Esophagus mucosa (tissue), 1 donor: ENCODE measurements at regions not wholly inside any gene's neighbourhood (a gene's known extent, or its start where the extent isn't known, plus 50 kb on each side); places are given as distances from the start of the nearest gene placed in this dataset.
"Not testable (repeated sequence)": the region's sequence is repeated elsewhere in the genome, so short reads cannot be mapped to it uniquely, and the experiment has no call there.

ENCODE experiments used
- ATAC-seq: fragments of 200-7000 bp; cut with Tn5 transposase; one replicate; pipeline ENCODE4 v1.9.1; 2020
- donor health status: DM: yes; HTN: yes; CAD: no.

- ATAC-seq, result no peak
Measured at GRCh38 chr2:7728388-7728787, 811.2 kb downstream of the RNF144A start.

- no peak for ATAC-seq
Measured at GRCh38 chr2:7730449-7730848, 813.2 kb downstream of the RNF144A start.

- no peak for ATAC-seq
Measured at GRCh38 chr2:7730990-7731389, 813.8 kb downstream of the RNF144A start.

GRCh38 chr2:7732497-7732896 lies 815.3 kb downstream of the RNF144A start:
- ATAC-seq, result no peak

- no peak for ATAC-seq
Measured at GRCh38 chr2:7736646-7737305, 819.6 kb downstream of the RNF144A start.

- ATAC-seq, result no peak
Measured at GRCh38 chr2:7738596-7738995, 821.4 kb downstream of the RNF144A start.

- ATAC-seq, result no peak
Measured at GRCh38 chr2:7740114-7740513, 822.9 kb downstream of the RNF144A start.

GRCh38 chr2:7742301-7742700 lies 825.1 kb downstream of the RNF144A start:
- ATAC-seq, result no peak

GRCh38 chr2:7744827-7745226 lies 827.6 kb downstream of the RNF144A start:
- no peak for ATAC-seq

- no peak for ATAC-seq
Measured at GRCh38 chr2:7745369-7745768, 828.2 kb downstream of the RNF144A start.

- ATAC-seq, result peak; percentile 94
Measured at GRCh38 chr2:7748717-7749415, 831.7 kb downstream of the RNF144A start.

GRCh38 chr2:7749895-7750559 lies 832.8 kb downstream of the RNF144A start:
- no peak for ATAC-seq

GRCh38 chr2:7752291-7752690 lies 835.1 kb downstream of the RNF144A start:
- ATAC-seq, result no peak

- ATAC-seq, result no peak
Measured at GRCh38 chr2:7753777-7754176, 836.6 kb downstream of the RNF144A start.

GRCh38 chr2:7755879-7756278 lies 838.7 kb downstream of the RNF144A start:
- no peak for ATAC-seq

GRCh38 chr2:7758073-7758759 lies 841.0 kb downstream of the RNF144A start:
- no peak for ATAC-seq

GRCh38 chr2:7759898-7760297 lies 842.7 kb downstream of the RNF144A start:
- no peak for ATAC-seq

- ATAC-seq, result not testable (repeated sequence)
Measured at GRCh38 chr2:7763418-7763817, 846.2 kb downstream of the RNF144A start.

GRCh38 chr2:7765236-7765635 lies 848.0 kb downstream of the RNF144A start:
- ATAC-seq, result no peak

GRCh38 chr2:7766088-7766722 lies 849.0 kb downstream of the RNF144A start:
- no peak for ATAC-seq

GRCh38 chr2:7766978-7767565 lies 849.9 kb downstream of the RNF144A start:
- ATAC-seq, result no peak

- no peak for ATAC-seq
Measured at GRCh38 chr2:7767902-7768301, 850.7 kb downstream of the RNF144A start.
